Mesendoderm (in vitro differentiated cells): ENCODE measurements at regions not wholly inside any gene's neighbourhood (a gene's known extent, or its start where the extent isn't known, plus 50 kb on each side); places are given as distances from the start of the nearest gene placed in this dataset.

Experiments used
- DNase-seq: peaks from one replicate; pipeline ENCODE4 v3.0.0; 2013
- H2AK5ac ChIP-seq: 2 replicates; pipeline ENCODE4 v1.6.1; 2013; ENCODE audit warnings: low read length, inconsistent platforms
- H2BK120ac ChIP-seq: 2 replicates; pipeline ENCODE4 v1.6.1; 2013; ENCODE audit warnings: low read depth, mild to moderate bottlenecking, low read length, moderate library complexity, mixed read lengths
- H2BK15ac ChIP-seq: replicated peaks from 2 replicates; pipeline ENCODE4 v1.6.1; 2013; ENCODE audit warnings: low read depth, mild to moderate bottlenecking, moderate library complexity
- H2BK5ac ChIP-seq: 2 replicates; pipeline ENCODE4 v1.6.1; 2013; ENCODE audit warnings: low read length, inconsistent platforms
- H3K18ac ChIP-seq: 2 replicates; pipeline ENCODE4 v1.6.1; 2013; ENCODE audit warnings: mild to moderate bottlenecking, low read length, mixed read lengths
- H3K23ac ChIP-seq: one replicate; pipeline ENCODE4 v1.6.1; 2013; ENCODE audit warnings: low read length
- H3K27ac ChIP-seq: 2 replicates; pipeline ENCODE4 v1.5.1; 2013; ENCODE audit warnings: low read depth, mild to moderate bottlenecking, inconsistent platforms, low read length, moderate library complexity
- H3K27me3 ChIP-seq: 2 replicates; pipeline ENCODE4 v1.6.1; 2013; ENCODE audit warnings: low read length, control low read depth, mild to moderate bottlenecking, inconsistent platforms; ENCODE audit not compliant: insufficient read depth, poor library complexity
- H3K36me3 ChIP-seq: 2 replicates; pipeline ENCODE4 v1.6.1; 2013; ENCODE audit warnings: low read length, inconsistent platforms; ENCODE audit not compliant: control insufficient read depth, insufficient read depth
- H3K4ac ChIP-seq: one replicate; pipeline ENCODE4 v1.6.1; 2013; ENCODE audit warnings: low read depth, mild to moderate bottlenecking, low read length, moderate library complexity
- H3K4me1 ChIP-seq: 2 replicates; pipeline ENCODE4 v1.6.1; 2013; ENCODE audit warnings: low read depth, low read length, inconsistent platforms; ENCODE audit not compliant: control insufficient read depth
- H3K4me2 ChIP-seq: 2 replicates; pipeline ENCODE4 v1.6.1; 2013; ENCODE audit warnings: low read length
- H3K4me3 ChIP-seq: 2 replicates; pipeline ENCODE4 v1.5.1; 2013; ENCODE audit warnings: mild to moderate bottlenecking, low read length
- H3K56ac ChIP-seq: one replicate; pipeline ENCODE4 v1.6.1; 2013; ENCODE audit warnings: low read length
- H3K79me1 ChIP-seq: 2 replicates; pipeline ENCODE4 v1.6.1; 2013; ENCODE audit warnings: low read length, inconsistent platforms
- H3K79me2 ChIP-seq: 2 replicates; pipeline ENCODE4 v1.6.1; 2013; ENCODE audit warnings: mild to moderate bottlenecking, low read length; ENCODE audit not compliant: control insufficient read depth, insufficient read depth
- H3K9ac ChIP-seq: 2 replicates; pipeline ENCODE4 v1.6.1; 2013; ENCODE audit warnings: low read length, inconsistent platforms
- H4K5ac ChIP-seq: one replicate; pipeline ENCODE4 v1.6.1; 2013; ENCODE audit warnings: low read length
- H4K8ac ChIP-seq: one replicate; pipeline ENCODE4 v1.6.1; 2013; ENCODE audit warnings: low read depth, mild to moderate bottlenecking, control low read depth, low read length, moderate library complexity
- WGBS: extraction: QIAGEN DNeasy Blood & Tissue Kit; methylation state at CpG from one replicate; pipeline ENCODE4 v1.1.7; 2013; ENCODE audit warnings: low lambda C conversion rate, missing lambda C conversion rate; ENCODE audit not compliant: insufficient coverage; ENCODE audit errors: extremely low coverage; 5-methylcytosine and 5-hydroxymethylcytosine counted together

- no CpG with 5 or more reads among the region's 1 CpG for WGBS
- no peak for DNase-seq
- Histone ChIP-seq H3K4me1 (no peaks in the 10 kb centered on the region), H3K56ac (no peak overlapping the region), H3K9ac (no peak overlapping the region), H3K79me1 (no peaks in the 10 kb centered on the region), H3K36me3 (no peaks in the 10 kb centered on the region), H3K4me3 (no peak overlapping the region), H3K27me3 (no peaks in the 10 kb centered on the region), H3K27ac (no peak overlapping the region), H2AK5ac (no peak overlapping the region), H2BK15ac (no peak overlapping the region), H2BK5ac (no peak overlapping the region), H3K79me2 (no peaks in the 10 kb centered on the region), H2BK120ac (no peak overlapping the region), H3K4ac (no peak overlapping the region), H3K23ac (no peak overlapping the region), H3K4me2 (no peak overlapping the region), H3K18ac (no peak overlapping the region), H4K8ac (no peak overlapping the region), H4K5ac (no peak overlapping the region)
Measured at GRCh38 chr20:7237251-7237650, 469.8 kb downstream of the BMP2 start.

- H4K5ac ChIP-seq: no peak overlapping the region
- H3K56ac ChIP-seq: no peak overlapping the region
- H3K4ac ChIP-seq: no peak overlapping the region
- H3K9ac ChIP-seq: no peak overlapping the region
- no peak overlapping the region for H3K4me3 ChIP-seq
- H3K4me1 ChIP-seq: no peaks in the 10 kb centered on the region
- no peak overlapping the region for H2BK120ac ChIP-seq
- no peak overlapping the region for H3K27ac ChIP-seq
- H3K79me1 ChIP-seq: no peaks in the 10 kb centered on the region
- H2AK5ac ChIP-seq: no peak overlapping the region
- no CpG with 5 or more reads among the region's 3 CpGs for WGBS
- no peaks in the 10 kb centered on the region for H3K27me3 ChIP-seq
- H2BK5ac ChIP-seq: no peak overlapping the region
- H3K23ac ChIP-seq: no peak overlapping the region
- H4K8ac ChIP-seq: no peak overlapping the region
- H2BK15ac ChIP-seq: no peak overlapping the region
- H3K36me3 ChIP-seq: no peaks in the 10 kb centered on the region
- no peak overlapping the region for H3K4me2 ChIP-seq
- H3K79me2 ChIP-seq: no peaks in the 10 kb centered on the region
- no peak overlapping the region for H3K18ac ChIP-seq
- DNase-seq: no peak
Measured at GRCh38 chr20:7240490-7240889, 473.0 kb downstream of the BMP2 start.

GRCh38 chr20:7248281-7249201 is 481.1 kb downstream of the BMP2 start:
- Histone ChIP-seq H2AK5ac (no peak overlapping the region), H2BK15ac (no peak overlapping the region), H3K56ac (no peak overlapping the region), H4K8ac (no peak overlapping the region), H3K79me2 (no peaks in the 10 kb centered on the region), H3K4me2 (no peak overlapping the region), H3K9ac (no peak overlapping the region), H3K4me1 (no peaks in the 10 kb centered on the region), H3K18ac (no peak overlapping the region), H3K79me1 (no peaks in the 10 kb centered on the region), H3K27ac (no peak overlapping the region), H3K27me3 (no peaks in the 10 kb centered on the region), H3K36me3 (no peaks in the 10 kb centered on the region), H2BK5ac (no peak overlapping the region), H3K4me3 (no peak overlapping the region), H2BK120ac (no peak overlapping the region), H3K4ac (no peak overlapping the region), H4K5ac (no peak overlapping the region), H3K23ac (no peak overlapping the region)
- DNase-seq: no peak
- no CpG with 5 or more reads among the region's 7 CpGs for WGBS

- H3K79me2 ChIP-seq: no peaks in the 10 kb centered on the region
Measured at GRCh38 chr20:7250337-7250736, 482.9 kb downstream of the BMP2 start.

GRCh38 chr20:7257099-7257498 is 489.6 kb downstream of the BMP2 start:
- Histone ChIP-seq H2BK5ac (no peak overlapping the region), H4K5ac (no peak overlapping the region), H2BK120ac (no peak overlapping the region), H3K27ac (no peak overlapping the region), H3K79me1 (no peaks in the 10 kb centered on the region), H3K9ac (no peak overlapping the region), H4K8ac (no peak overlapping the region), H2BK15ac (no peak overlapping the region), H3K79me2 (no peaks in the 10 kb centered on the region), H3K23ac (no peak overlapping the region), H3K36me3 (no peaks in the 10 kb centered on the region), H3K18ac (no peak overlapping the region), H3K27me3 (no peaks in the 10 kb centered on the region), H3K4me3 (no peak overlapping the region), H2AK5ac (no peak overlapping the region), H3K4me2 (no peak overlapping the region), H3K56ac (no peak overlapping the region), H3K4me1 (no peaks in the 10 kb centered on the region), H3K4ac (no peak overlapping the region)
- no CpG with 5 or more reads among the region's 2 CpGs for WGBS
- DNase-seq: no peak

More at GRCh38 chr20:7250337-7250736, 482.9 kb downstream of the BMP2 start:
- Histone ChIP-seq H3K27ac (no peak overlapping the region), H4K8ac (no peak overlapping the region), H4K5ac (no peak overlapping the region), H3K4me1 (no peaks in the 10 kb centered on the region), H3K36me3 (no peaks in the 10 kb centered on the region), H3K9ac (no peak overlapping the region), H3K23ac (no peak overlapping the region), H3K27me3 (no peaks in the 10 kb centered on the region), H3K4me3 (no peak overlapping the region), H3K4ac (no peak overlapping the region), H2BK120ac (no peak overlapping the region), H3K18ac (no peak overlapping the region), H3K79me1 (no peaks in the 10 kb centered on the region), H2AK5ac (no peak overlapping the region), H2BK15ac (no peak overlapping the region), H3K56ac (no peak overlapping the region), H2BK5ac (no peak overlapping the region), H3K4me2 (no peak overlapping the region)
- WGBS: no CpG with 5 or more reads among the region's 2 CpGs
- DNase-seq: no peak
